SK-N-MC (cell line): ENCODE measurements at regions not wholly inside any gene's neighbourhood (a gene's known extent, or its start where the extent isn't known, plus 50 kb on each side); places are given as distances from the start of the nearest gene placed in this dataset.

Experiments
- EZH2 ChIP-seq: fragments of 200-600 bp; sonication (generic); IDR thresholded peaks from one replicate; pipeline ENCODE4 v1.6.1; 2017; ENCODE audit warnings: antibody characterized with exemption
- POLR2AphosphoS5 ChIP-seq: IDR thresholded peaks from 2 replicates; pipeline ENCODE4 v1.6.1; 2012; ENCODE audit warnings: mild to moderate bottlenecking, low read depth, low read length, borderline replicate concordance

- TF ChIP-seq POLR2AphosphoS5 (no peak), EZH2 (no peak)
These were observed 950.6 kb downstream of the CNTNAP5 start for GRCh38 chr2:124975648-124976047.
